ENCODE measurements at regions not wholly inside any gene's neighbourhood (a gene's known extent, or its start where the extent isn't known, plus 50 kb on each side); places are given as distances from the start of the nearest gene placed in this dataset.

GRCh38 chr3:66851894-66852613 lies 146.1 kb upstream of the KBTBD8 start:
- no peak for FAIRE-seq
- Histone ChIP-seq H4K20me1 (replicated peaks in 1 of 2; ENCODE audit: control insufficient read depth in 1 of 2, insufficient read depth in 2 of 2, low read length in 2 of 2) (no peaks in the 10 kb centered on the region), H3K4me2 (ENCODE audit: insufficient read depth in 1 of 2, low read depth in 2 of 2, low read length in 2 of 2) (no peak overlapping the region), H3K79me2 (ENCODE audit: control insufficient read depth in 1 of 2, insufficient read depth in 2 of 2, low read length in 2 of 2) (no peaks in the 10 kb centered on the region), H3K14ac (ENCODE audit: insufficient read length) (no peak overlapping the region), H4K5ac (ENCODE audit: insufficient read length, low read depth, low read length) (no peak overlapping the region), H3K9me3 (ENCODE audit: insufficient read depth in 2 of 2, low read depth in 1 of 2, low read length in 1 of 2) (no peaks in the 10 kb centered on the region), H4K91ac (replicated peaks; ENCODE audit: insufficient read length, low read length) (no peak overlapping the region), H3K4ac (replicated peaks; ENCODE audit: insufficient read length, low read depth, low read length) (no peak overlapping the region), H2BK15ac (ENCODE audit: low read length) (no peak overlapping the region), H2AFZ (ENCODE audit: low read length) (no peak overlapping the region), H2BK12ac (ENCODE audit: low read depth, low read length) (no peak overlapping the region), H3K36me3 (ENCODE audit: control insufficient read depth in 2 of 4, insufficient read depth in 4 of 4, low read length in 3 of 4) (no peaks in the 10 kb centered on the region), H3K4me1 (replicated peaks in 1 of 4; ENCODE audit: control insufficient read depth in 3 of 4, insufficient read depth in 4 of 4, low read length in 3 of 4) (peaks cover 0 to 4% (median under 1%) of the 10 kb centered on the region in 4 experiments; a peak in 1 of 7 replicates), H3K23ac (ENCODE audit: insufficient read length) (no peak overlapping the region), H3K23me2 (ENCODE audit: low read depth, low read length) (no peaks in the 10 kb centered on the region; the same call in 1 of the 2 replicates), H2BK5ac (ENCODE audit: low read depth, low read length) (no peak overlapping the region), H3K56ac (replicated peaks; ENCODE audit: insufficient read length, low read depth, low read length) (no peak overlapping the region), H3K4me3 (ENCODE audit: extremely low read depth in 1 of 4, insufficient read depth in 2 of 4, low read depth in 3 of 4, low read length in 4 of 4) (no peak overlapping the region), H3K9ac (replicated peaks in 1 of 4; ENCODE audit: extremely low read depth in 1 of 4, low read depth in 3 of 4, low read length in 3 of 4) (no peak overlapping the region), H2BK120ac (replicated peaks; ENCODE audit: low read depth, low read length) (no peak overlapping the region), H3K79me1 (ENCODE audit: low read depth, low read length) (no peaks in the 10 kb centered on the region), H3K27me3 (replicated peaks in 1 of 4; ENCODE audit: control insufficient read depth in 3 of 4, extremely low read depth in 1 of 4, insufficient read depth in 3 of 4, low read length in 3 of 4) (no peaks in the 10 kb centered on the region), H2BK20ac (ENCODE audit: low read length) (no peak overlapping the region), H2AK5ac (ENCODE audit: low read depth, low read length) (no peak overlapping the region), H3K18ac (ENCODE audit: extremely low read depth, low read length) (no peak overlapping the region), H3K27ac (ENCODE audit: low read depth, low read length) (no peak overlapping the region), H4K8ac (ENCODE audit: extremely low read depth, insufficient read depth, low read length) (no peak overlapping the region)
- 92% methylated on average over 5 of the region's 5 CpGs; no CpG with 5 or more reads in 1 of the 2 experiments for WGBS, 2 experiments (ENCODE audit: extremely low coverage in 1 of 2, insufficient coverage in 1 of 2, insufficient read length in 1 of 2, insufficient replicate concordance in 2 of 2, low coverage in 1 of 2, low lambda C conversion rate in 2 of 2, missing lambda C conversion rate in 1 of 2)
- ChIA-PET CTCF (ENCODE audit: partially characterized antibody) (interaction anchor here (1.1 to 1.6 kb wide), 4 partner anchors 14 to 598 kb away, joined by 3 to 5 read pairs (median 4); no protein-coding TSS in a partner anchor), POLR2A (ENCODE audit: partially characterized antibody) (no interaction called here)
- no peak for DNase-seq (ENCODE audit: low read depth in 1 of 2, low spot score in 2 of 2)
- TF ChIP-seq CBX5 (IDR thresholded peaks at IDR 0.05; ENCODE audit: low read depth, low read length): no peak
- no peak for TF ChIP-seq BACH1 (IDR thresholded peaks at IDR 0.05; ENCODE audit: low read length)
- TF ChIP-seq POU5F1 (IDR thresholded peaks at IDR 0.05; ENCODE audit: low read depth, low read length): no peak
- TF ChIP-seq NRF1 (IDR thresholded peaks at IDR 0.05; ENCODE audit: low read depth, low read length): no peak
- TF ChIP-seq RAD21 (IDR thresholded peaks at IDR 0.05 in 1 of 2, conservative IDR thresholded peaks at IDR 0.05 in 1 of 2; ENCODE audit: low read depth in 2 of 2, low read length in 2 of 2): no peak
- no peak for TF ChIP-seq TEAD4 (IDR thresholded peaks at IDR 0.05; ENCODE audit: low read depth, low read length)
- TF ChIP-seq POLR2AphosphoS5 (IDR thresholded peaks at IDR 0.05; ENCODE audit: low read depth, low read length): no peak
- TF ChIP-seq CTBP2 (IDR thresholded peaks at IDR 0.05; ENCODE audit: borderline replicate concordance, insufficient read depth, insufficient read length, low read length): no peak
- no peak for TF ChIP-seq HDAC6 (IDR thresholded peaks at IDR 0.05; ENCODE audit: low read depth, low read length)
- TF ChIP-seq SP1 (IDR thresholded peaks at IDR 0.05; ENCODE audit: low read depth, low read length): no peak

Data from H1 (cell line).